B cell (primary cell): ENCODE measurements at regions not wholly inside any gene's neighbourhood (a gene's known extent, or its start where the extent isn't known, plus 50 kb on each side); places are given as distances from the start of the nearest gene placed in this dataset.

Source experiments
- EZH2 ChIP-seq: IDR thresholded peaks from 2 replicates; pipeline ENCODE4 v1.6.1; 2012; ENCODE audit warnings: borderline replicate concordance, low read depth, mild to moderate bottlenecking, moderate library complexity, low read length; ENCODE audit not compliant: insufficient read depth, poor library complexity, severe bottlenecking
- TF ChIP-seq, protein P1 (sequence below): fragments of 200-600 bp; IDR thresholded peaks from one replicate; pipeline ENCODE4 v1.8.0; 2022; ENCODE audit warnings: antibody characterized with exemption, mild to moderate bottlenecking

DNA sequence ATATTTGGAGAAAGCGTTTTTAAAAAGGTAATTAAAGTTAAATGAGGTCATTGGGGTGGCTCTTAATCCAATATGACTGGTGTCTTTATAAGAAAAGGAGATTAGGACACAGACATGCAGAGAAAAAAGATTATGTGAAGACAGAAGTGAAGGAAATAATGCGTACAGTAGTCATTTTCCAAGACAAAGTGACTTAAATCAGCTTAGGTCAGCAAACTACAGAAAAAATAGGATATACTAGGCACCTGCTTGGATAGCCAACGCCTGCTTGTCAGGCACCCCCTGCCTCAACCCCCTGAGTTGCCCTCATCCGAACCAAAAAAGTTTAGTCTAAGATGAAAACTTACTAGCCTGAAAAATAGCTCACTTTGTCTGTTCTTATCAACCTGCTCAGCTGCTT lies 58.2 kb upstream of the SPAG17 start:
- no peak for TF ChIP-seq EZH2
- TF ChIP-seq, protein P1, sequence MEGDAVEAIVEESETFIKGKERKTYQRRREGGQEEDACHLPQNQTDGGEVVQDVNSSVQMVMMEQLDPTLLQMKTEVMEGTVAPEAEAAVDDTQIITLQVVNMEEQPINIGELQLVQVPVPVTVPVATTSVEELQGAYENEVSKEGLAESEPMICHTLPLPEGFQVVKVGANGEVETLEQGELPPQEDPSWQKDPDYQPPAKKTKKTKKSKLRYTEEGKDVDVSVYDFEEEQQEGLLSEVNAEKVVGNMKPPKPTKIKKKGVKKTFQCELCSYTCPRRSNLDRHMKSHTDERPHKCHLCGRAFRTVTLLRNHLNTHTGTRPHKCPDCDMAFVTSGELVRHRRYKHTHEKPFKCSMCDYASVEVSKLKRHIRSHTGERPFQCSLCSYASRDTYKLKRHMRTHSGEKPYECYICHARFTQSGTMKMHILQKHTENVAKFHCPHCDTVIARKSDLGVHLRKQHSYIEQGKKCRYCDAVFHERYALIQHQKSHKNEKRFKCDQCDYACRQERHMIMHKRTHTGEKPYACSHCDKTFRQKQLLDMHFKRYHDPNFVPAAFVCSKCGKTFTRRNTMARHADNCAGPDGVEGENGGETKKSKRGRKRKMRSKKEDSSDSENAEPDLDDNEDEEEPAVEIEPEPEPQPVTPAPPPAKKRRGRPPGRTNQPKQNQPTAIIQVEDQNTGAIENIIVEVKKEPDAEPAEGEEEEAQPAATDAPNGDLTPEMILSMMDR, result no peak
